ENCODE measurements at regions not wholly inside any gene's neighbourhood (a gene's known extent, or its start where the extent isn't known, plus 50 kb on each side); places are given as distances from the start of the nearest gene placed in this dataset.
"Not testable (repeated sequence)": the region's sequence is repeated elsewhere in the genome, so short reads cannot be mapped to it uniquely, and the experiment has no call there.

DNA sequence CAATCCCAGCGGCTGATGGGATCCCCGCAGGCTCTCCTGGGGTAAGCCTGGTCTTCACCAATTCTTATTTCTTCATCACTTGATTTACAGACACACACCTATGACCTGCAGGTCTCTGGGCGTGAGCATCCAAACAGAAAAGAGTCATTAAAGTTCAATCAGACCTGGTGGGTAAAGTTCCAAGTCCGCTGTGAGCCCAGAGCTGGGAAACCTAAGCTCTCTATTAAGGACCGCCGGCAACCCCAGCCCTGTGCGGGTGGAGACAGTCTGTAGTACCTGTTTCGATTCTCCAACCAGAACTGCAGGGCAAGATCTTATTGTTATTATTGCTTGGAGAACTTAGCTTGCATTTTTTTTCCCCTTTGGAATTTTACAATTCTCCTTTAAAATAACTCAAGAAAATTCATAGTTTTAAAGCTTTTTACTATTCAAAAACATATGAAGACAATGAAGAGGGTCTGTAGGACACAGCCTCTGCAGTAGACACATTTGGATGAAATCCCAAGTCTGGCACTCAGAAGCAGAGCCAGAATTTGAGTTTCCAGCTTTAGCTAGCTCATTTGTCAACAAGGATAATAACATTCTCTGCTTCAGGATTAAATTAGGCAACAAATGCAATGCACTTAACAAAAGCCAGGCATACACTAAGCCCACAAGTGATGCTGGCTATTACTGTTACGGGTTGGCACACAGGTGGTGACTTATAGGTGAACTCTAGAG lies 376.4 kb downstream of the INSIG2 start:
- no peak for DNase-seq (ENCODE audit: low read depth)

DNA sequence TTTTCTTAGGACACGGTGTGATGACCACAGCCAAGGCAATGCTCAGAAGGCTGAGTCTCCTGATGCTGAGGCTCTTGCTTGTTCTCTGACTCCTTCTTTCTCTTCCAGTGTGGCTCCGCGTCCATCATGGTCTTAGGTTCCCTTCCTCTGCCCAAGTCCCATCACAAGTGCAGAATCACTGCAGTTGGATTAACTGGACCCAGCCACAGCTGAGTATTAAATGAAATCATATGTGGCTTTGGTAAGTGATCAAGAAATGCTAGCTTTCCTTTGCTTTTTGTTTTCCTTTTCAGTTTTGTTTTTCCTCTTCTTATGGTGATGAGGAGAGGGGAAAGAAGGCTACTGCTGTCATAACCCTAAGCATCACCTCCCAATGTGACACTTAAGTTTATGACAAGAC lies 375.8 kb downstream of the INSIG2 start:
- no peak for DNase-seq (ENCODE audit: low read depth)

GRCh38 chr2:118460425-118460824 lies 372.2 kb downstream of the INSIG2 start:
- no peak for DNase-seq (ENCODE audit: low read depth)

GRCh38 chr2:118459426-118459825 lies 371.2 kb downstream of the INSIG2 start:
- no peak for DNase-seq (ENCODE audit: low read depth)

- DNase-seq (ENCODE audit: low read depth): no peak
These were observed 369.7 kb downstream of the INSIG2 start for GRCh38 chr2:118457951-118458350.

DNA sequence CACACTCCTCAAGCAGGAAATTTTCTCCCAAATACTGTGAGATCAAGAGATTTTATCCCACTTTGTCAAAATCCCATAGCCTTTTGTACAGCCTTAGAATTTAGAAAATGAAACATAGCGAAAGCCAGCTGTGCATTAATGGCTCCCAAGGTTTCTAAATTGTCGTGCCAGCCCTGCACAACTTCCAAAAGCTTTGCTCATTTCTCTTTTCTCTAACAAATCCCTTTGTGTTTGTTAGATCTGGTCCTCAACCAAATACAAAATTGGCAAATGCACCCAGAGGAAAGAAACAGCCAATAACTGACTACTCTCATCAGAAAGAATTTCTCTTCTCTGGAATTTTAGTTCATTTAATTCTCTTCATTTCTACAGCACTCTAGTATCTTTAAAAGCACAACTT lies 361.1 kb downstream of the INSIG2 start:
- DNase-seq (ENCODE audit: low read depth): no peak

GRCh38 chr2:118443596-118443995 lies 355.3 kb downstream of the INSIG2 start:
- DNase-seq (ENCODE audit: low read depth): peak; percentile 34

DNA sequence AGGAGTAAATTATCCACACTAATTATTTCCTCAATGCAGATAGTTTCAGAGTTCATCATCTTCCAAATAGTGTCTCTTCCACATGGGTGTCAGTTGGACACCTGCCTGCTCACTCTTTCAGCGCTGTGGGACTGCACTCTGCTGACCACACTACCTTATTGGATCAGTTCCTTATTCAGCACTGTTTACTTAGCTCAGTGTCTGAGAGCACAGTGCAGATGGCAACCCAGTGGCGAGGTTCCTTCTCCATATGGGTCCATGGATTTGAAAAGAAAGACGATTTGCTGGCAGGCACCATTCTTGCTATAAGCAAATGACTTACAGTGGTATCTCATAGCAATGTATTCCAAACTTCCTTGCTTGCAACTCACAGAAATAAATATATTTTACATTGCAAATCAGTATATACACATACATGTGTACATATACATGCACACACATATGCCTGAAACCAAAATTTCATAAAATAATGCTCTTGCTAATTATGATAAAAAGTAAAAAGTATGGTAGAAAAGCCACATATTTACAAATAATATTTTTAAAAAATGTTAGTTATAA lies 354.8 kb downstream of the INSIG2 start:
- no peak for DNase-seq (ENCODE audit: low read depth)

GRCh38 chr2:118442046-118442445 lies 353.8 kb downstream of the INSIG2 start:
- DNase-seq (ENCODE audit: low read depth): no peak

DNA sequence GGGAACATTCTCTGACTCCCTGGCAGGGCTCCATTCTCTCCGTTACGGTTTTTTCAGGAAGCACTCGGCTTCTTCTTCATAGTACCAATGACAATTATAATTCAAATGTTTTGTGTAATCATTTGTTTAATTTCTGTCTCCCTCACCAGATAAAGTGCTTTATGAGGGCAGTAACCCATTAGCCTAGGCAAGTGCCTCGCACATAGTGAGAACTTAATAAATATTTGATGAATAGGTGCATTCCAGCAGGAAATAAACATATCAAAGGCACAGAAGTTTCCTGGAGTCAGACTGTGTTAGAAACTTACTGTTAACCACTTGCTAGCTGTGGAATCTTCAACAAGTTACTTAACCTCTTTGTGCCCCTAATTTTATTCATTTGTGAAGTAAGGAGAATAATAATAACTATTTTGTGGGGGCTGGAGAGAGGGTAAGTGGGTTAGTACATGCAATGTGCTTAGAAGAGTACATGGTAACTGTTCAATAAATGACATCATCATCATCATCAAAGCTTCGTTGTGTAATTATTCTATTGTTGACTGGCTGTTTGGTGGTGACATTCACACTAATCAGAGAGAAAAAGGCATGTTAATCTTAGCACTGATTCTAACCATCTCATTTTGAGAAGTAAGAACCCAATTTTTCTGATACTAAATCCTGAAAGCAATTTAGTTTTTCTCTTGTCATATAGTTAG lies 352.3 kb downstream of the INSIG2 start:
- no peak for DNase-seq (ENCODE audit: low read depth)

DNA sequence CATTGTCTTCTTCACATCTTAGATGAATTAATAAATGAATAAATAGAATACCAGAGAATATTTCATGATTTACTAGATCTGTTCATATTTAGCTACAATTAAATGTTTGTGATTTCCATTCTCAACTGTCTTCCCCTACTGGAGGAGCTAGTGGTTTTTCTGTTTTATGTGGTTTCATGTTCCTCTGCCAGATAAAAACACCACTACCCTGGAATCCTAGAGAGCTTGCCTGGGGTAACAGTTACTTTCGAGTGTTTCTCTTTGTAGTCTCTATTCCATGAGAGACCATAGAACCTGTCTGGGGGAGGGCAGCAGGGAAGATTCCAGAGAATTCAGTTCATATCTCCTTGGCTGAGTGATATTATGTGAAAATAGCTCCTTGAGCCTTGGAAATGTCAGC lies 349.2 kb downstream of the INSIG2 start:
- no peak for DNase-seq (ENCODE audit: low read depth)

GRCh38 chr2:118431997-118432396 lies 343.7 kb downstream of the INSIG2 start:
- no peak for DNase-seq (ENCODE audit: low read depth)

DNA sequence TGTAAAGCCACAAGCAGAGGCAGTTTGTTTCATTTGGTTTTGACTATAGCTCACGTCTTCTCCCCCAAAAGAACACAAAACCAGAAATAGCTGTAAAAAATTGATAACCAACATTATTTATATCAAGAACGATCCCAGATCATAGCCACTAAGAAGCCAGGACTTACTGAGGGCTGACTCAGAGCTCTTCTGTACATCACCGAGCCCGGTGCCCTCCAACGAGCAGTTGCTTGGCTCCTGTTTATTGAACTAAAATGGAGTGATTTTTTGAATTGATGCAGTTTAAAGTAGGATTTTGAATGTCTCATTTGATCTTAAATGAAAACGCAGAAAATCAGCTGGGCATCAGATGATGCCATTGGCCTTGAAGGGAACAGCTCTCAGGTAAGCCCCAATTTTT lies 343.3 kb downstream of the INSIG2 start:
- DNase-seq (ENCODE audit: low read depth): no peak

DNA sequence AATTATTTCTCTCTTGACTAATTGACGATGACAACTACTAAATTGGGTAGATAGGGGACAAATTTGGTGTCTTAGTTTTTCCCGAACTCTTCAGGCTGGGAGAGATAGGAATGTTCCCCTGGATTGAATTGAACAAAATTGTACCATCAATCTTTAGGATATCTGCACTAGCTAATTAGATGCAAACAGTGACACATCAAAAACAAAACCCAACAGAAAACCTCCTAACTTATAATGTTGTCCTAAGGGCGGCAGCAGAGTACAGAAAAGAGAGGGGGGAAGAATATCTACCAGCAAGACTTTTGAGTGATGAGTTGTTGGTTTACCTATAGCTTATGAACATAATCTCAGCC lies 342.9 kb downstream of the INSIG2 start:
- DNase-seq (ENCODE audit: low read depth): no peak

DNA sequence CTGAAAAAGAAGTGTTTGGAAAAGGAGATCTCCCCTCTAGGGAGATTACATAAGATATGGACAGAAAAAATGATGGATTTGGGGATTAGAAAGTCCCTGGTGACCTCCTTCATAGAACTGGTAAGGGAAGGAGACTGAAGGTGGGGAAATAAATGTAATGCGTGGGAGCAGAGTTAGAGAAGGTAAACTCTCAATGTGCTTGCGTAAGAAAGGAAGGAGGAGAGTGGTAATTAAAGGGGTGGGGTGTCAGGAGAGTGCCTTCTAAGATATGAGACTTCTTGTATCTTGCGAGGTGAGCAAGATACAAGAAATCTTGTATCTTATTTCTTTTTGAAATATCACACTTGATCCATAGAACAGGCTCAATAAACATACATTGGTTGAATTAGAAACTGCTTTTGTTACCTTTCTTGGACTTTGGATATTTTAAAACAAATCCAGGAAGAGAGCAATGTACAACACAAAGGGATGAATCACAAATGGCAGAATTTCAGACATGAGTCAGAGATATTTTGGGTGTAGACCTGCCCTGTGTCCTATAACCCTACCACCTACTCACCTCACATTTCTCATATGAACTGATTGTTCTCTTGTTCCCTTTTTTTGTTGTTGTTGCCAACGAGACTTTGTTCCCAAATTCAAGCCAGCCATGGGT lies 342.4 kb downstream of the INSIG2 start:
- no peak for DNase-seq (ENCODE audit: low read depth)

- DNase-seq (ENCODE audit: low read depth): no peak
These were observed 336.9 kb downstream of the INSIG2 start for GRCh38 chr2:118425191-118425590.

GRCh38 chr2:118423776-118424175 lies 335.5 kb downstream of the INSIG2 start:
- DNase-seq (ENCODE audit: low read depth): no peak

DNA sequence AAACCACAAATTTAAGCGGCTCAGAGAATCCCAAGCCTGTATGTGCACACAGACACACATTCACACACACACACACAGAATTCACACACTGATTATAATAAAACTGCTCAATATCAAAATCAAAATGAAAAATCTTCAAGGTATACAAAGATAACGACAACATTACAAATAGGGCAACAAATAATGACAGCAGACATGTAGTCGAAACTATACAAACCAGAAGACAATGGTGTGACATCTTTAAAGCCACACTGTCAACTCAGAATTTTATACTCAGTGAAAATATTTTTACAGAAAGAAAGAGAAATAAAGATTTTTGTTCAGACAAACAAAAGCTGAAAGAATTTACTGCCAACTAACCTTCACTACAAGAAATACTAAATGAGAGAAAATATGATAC lies 333.4 kb downstream of the INSIG2 start:
- DNase-seq (ENCODE audit: low read depth): no peak

GRCh38 chr2:118417406-118418120 lies 329.3 kb downstream of the INSIG2 start:
- DNase-seq (ENCODE audit: low read depth): peak; percentile 55

GRCh38 chr2:118415186-118415585 lies 326.9 kb downstream of the INSIG2 start:
- DNase-seq (ENCODE audit: low read depth): not testable (repeated sequence)

DNA sequence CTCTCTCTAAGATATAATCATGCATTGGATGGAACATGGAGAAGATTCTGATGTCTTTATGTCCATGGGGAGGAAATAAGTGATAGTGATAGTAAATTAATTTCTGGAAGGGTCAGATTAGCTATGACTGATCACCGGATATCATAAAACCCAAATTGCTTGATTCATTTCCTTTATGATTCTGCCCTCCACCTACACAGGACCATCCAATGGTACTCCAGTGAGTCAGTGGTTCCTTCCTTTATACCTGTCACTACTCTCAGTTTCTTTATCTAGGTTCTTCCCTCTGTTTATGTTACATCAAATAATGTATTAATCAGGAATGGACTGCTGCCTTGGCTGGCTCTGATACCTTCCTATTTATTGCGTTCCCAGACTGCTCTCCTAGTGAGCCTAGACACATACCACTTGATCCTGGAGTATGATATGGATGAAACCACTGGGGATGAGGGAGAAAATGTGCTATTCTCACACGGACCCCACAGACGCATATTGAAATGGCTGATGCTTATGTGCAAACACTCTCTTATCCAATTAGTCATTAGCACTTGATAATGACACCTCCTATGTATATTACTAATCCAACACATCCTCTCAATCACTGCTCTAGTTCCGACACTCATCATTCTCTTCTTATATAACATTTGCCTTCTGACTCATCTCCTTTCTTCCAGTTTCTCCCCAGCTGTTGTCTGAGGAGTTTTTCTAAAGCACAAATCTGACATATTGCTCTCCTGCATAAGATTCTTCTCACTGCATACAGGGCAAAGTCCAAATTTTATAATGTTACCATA lies 315.6 kb downstream of the INSIG2 start:
- no peak for DNase-seq (ENCODE audit: low read depth)

GRCh38 chr2:118388771-118389170 lies 300.5 kb downstream of the INSIG2 start:
- no peak for DNase-seq (ENCODE audit: low read depth)

Data from GM04503 (cell line).